Mucosa of stomach (tissue), 1 donor: ENCODE measurements at regions not wholly inside any gene's neighbourhood (a gene's known extent, or its start where the extent isn't known, plus 50 kb on each side); places are given as distances from the start of the nearest gene placed in this dataset.

Source experiments
- H3K27me3 ChIP-seq: one replicate; pipeline ENCODE4 v1.7.0; 2013; ENCODE audit warnings: mild to moderate bottlenecking, low read length; ENCODE audit not compliant: control insufficient read depth, insufficient read depth
- H3K36me3 ChIP-seq: one replicate; pipeline ENCODE4 v1.7.0; 2013; ENCODE audit warnings: low read length; ENCODE audit not compliant: control insufficient read depth, insufficient read depth
- H3K4me1 ChIP-seq: one replicate; pipeline ENCODE4 v1.7.0; 2013; ENCODE audit warnings: mild to moderate bottlenecking, low read length; ENCODE audit not compliant: control insufficient read depth, insufficient read depth
- H3K4me3 ChIP-seq: one replicate; pipeline ENCODE4 v1.7.0; 2013; ENCODE audit warnings: low read length
- H3K9ac ChIP-seq: one replicate; pipeline ENCODE4 v1.7.0; 2013; ENCODE audit warnings: mild to moderate bottlenecking, low read length, moderate library complexity
- H3K9me3 ChIP-seq: one replicate; pipeline ENCODE4 v1.7.0; 2013; ENCODE audit warnings: mild to moderate bottlenecking, low read length, moderate library complexity; ENCODE audit not compliant: control insufficient read depth
- donor health status: Pancreatic carcinoma.

- H3K4me1 ChIP-seq = no peaks in the 10 kb centered on the region
- H3K27me3 ChIP-seq = peaks cover 2% of the 10 kb centered on the region
- no peaks in the 10 kb centered on the region for H3K9me3 ChIP-seq
- no peak overlapping the region for H3K9ac ChIP-seq
- no peaks in the 10 kb centered on the region for H3K36me3 ChIP-seq
- H3K4me3 ChIP-seq = no peak overlapping the region
These were observed 177.0 kb upstream of the TBX3 start for GRCh38 chr12:114860969-114861368.

- no peaks in the 10 kb centered on the region for H3K4me1 ChIP-seq
- no peak overlapping the region for H3K4me3 ChIP-seq
- no peak overlapping the region for H3K9ac ChIP-seq
- no peaks in the 10 kb centered on the region for H3K36me3 ChIP-seq
- H3K9me3 ChIP-seq = no peaks in the 10 kb centered on the region
- H3K27me3 ChIP-seq = no peaks in the 10 kb centered on the region
These were observed 174.6 kb upstream of the TBX3 start for GRCh38 chr12:114858388-114859146.

GRCh38 chr12:114855678-114856077 is 171.7 kb upstream of the TBX3 start:
- Histone ChIP-seq H3K4me3 (no peak overlapping the region), H3K9ac (no peak overlapping the region)

GRCh38 chr12:114852976-114853529 is 169.1 kb upstream of the TBX3 start:
- H3K9ac ChIP-seq = no peak overlapping the region
- peaks cover 3% of the 10 kb centered on the region for H3K27me3 ChIP-seq
- no peaks in the 10 kb centered on the region for H3K4me1 ChIP-seq
- no peak overlapping the region for H3K4me3 ChIP-seq
- H3K36me3 ChIP-seq = no peaks in the 10 kb centered on the region
- H3K9me3 ChIP-seq = no peaks in the 10 kb centered on the region

More at GRCh38 chr12:114855678-114856077, 171.7 kb upstream of the TBX3 start:
- no peaks in the 10 kb centered on the region for H3K36me3 ChIP-seq
- H3K27me3 ChIP-seq = peaks cover 3% of the 10 kb centered on the region
- no peaks in the 10 kb centered on the region for H3K9me3 ChIP-seq
- H3K4me1 ChIP-seq = no peaks in the 10 kb centered on the region

GRCh38 chr12:114851981-114852380 is 168.0 kb upstream of the TBX3 start:
- Histone ChIP-seq H3K4me1 (no peaks in the 10 kb centered on the region), H3K27me3 (peaks cover 3% of the 10 kb centered on the region), H3K9ac (no peak overlapping the region), H3K9me3 (no peaks in the 10 kb centered on the region), H3K4me3 (no peak overlapping the region), H3K36me3 (no peaks in the 10 kb centered on the region)

GRCh38 chr12:114850661-114851275 is 166.8 kb upstream of the TBX3 start:
- H3K9ac ChIP-seq = no peak overlapping the region
- no peaks in the 10 kb centered on the region for H3K9me3 ChIP-seq
- no peaks in the 10 kb centered on the region for H3K36me3 ChIP-seq
- no peaks in the 10 kb centered on the region for H3K4me1 ChIP-seq
- H3K4me3 ChIP-seq = no peak overlapping the region
- peaks cover 3% of the 10 kb centered on the region for H3K27me3 ChIP-seq

GRCh38 chr12:114848666-114849065 is 164.7 kb upstream of the TBX3 start:
- Histone ChIP-seq H3K36me3 (no peaks in the 10 kb centered on the region), H3K9ac (no peak overlapping the region), H3K4me3 (no peak overlapping the region), H3K9me3 (no peaks in the 10 kb centered on the region), H3K27me3 (peaks cover 3% of the 10 kb centered on the region), H3K4me1 (no peaks in the 10 kb centered on the region)

- H3K27me3 ChIP-seq = peaks cover 3% of the 10 kb centered on the region
- no peak overlapping the region for H3K9ac ChIP-seq
- no peaks in the 10 kb centered on the region for H3K4me1 ChIP-seq
- no peaks in the 10 kb centered on the region for H3K9me3 ChIP-seq
- H3K4me3 ChIP-seq = no peak overlapping the region
- H3K36me3 ChIP-seq = no peaks in the 10 kb centered on the region
These were observed 163.6 kb upstream of the TBX3 start for GRCh38 chr12:114847441-114848035.

- Histone ChIP-seq H3K4me1 (no peaks in the 10 kb centered on the region), H3K36me3 (no peaks in the 10 kb centered on the region), H3K4me3 (no peak overlapping the region), H3K9me3 (no peaks in the 10 kb centered on the region), H3K9ac (no peak overlapping the region), H3K27me3 (no peaks in the 10 kb centered on the region)
These were observed 162.8 kb upstream of the TBX3 start for GRCh38 chr12:114846771-114847170.

- Histone ChIP-seq H3K27me3 (no peaks in the 10 kb centered on the region), H3K9me3 (no peaks in the 10 kb centered on the region), H3K36me3 (no peaks in the 10 kb centered on the region), H3K4me1 (no peaks in the 10 kb centered on the region), H3K4me3 (no peak overlapping the region), H3K9ac (no peak overlapping the region)
These were observed 157.7 kb upstream of the TBX3 start for GRCh38 chr12:114841557-114842251.

GRCh38 chr12:114838480-114838879 is 154.5 kb upstream of the TBX3 start:
- H3K4me3 ChIP-seq = no peak overlapping the region
- H3K27me3 ChIP-seq = no peaks in the 10 kb centered on the region
- H3K36me3 ChIP-seq = no peaks in the 10 kb centered on the region
- no peaks in the 10 kb centered on the region for H3K4me1 ChIP-seq
- H3K9ac ChIP-seq = no peak overlapping the region
- H3K9me3 ChIP-seq = no peaks in the 10 kb centered on the region

GRCh38 chr12:114836609-114837008 is 152.6 kb upstream of the TBX3 start:
- Histone ChIP-seq H3K27me3 (no peaks in the 10 kb centered on the region), H3K9me3 (no peaks in the 10 kb centered on the region), H3K4me3 (no peak overlapping the region), H3K4me1 (no peaks in the 10 kb centered on the region), H3K9ac (no peak overlapping the region), H3K36me3 (no peaks in the 10 kb centered on the region)
